ENCODE measurements at regions not wholly inside any gene's neighbourhood (a gene's known extent, or its start where the extent isn't known, plus 50 kb on each side); places are given as distances from the start of the nearest gene placed in this dataset.

GRCh38 chr10:91711885-91712680 lies 79.2 kb upstream of the PPP1R3C start:
- no peak overlapping the region; the same call in 1 of the 2 replicates for H3K4me3 ChIP-seq (ENCODE audit: low read depth, low read length)
- POLR2A ChIA-PET, result no interaction called here

GRCh38 chr10:91709394-91709798 lies 76.5 kb upstream of the PPP1R3C start:
- DNase-seq (ENCODE audit: low read depth, low spot score), result no peak
- ChIA-PET POLR2A (no interaction called here), CTCF (interaction anchor here (1.1 to 1.6 kb wide), 2 partner anchors 157 to 319 kb away, joined by 3 to 5 read pairs; no protein-coding TSS in a partner anchor)
- Histone ChIP-seq H3K9me3 (ENCODE audit: control insufficient read depth, insufficient read depth, low read length) (no peaks in the 10 kb centered on the region), H3K4me3 (ENCODE audit: low read depth, low read length) (no peak overlapping the region), H3K27me3 (ENCODE audit: control insufficient read depth, insufficient read depth, low read length) (no peaks in the 10 kb centered on the region), H3K27ac (ENCODE audit: low read depth, low read length) (no peak overlapping the region)
- TF ChIP-seq CTCF (IDR thresholded peaks at IDR 0.05; ENCODE audit: low read depth, low read length), result no peak

More at GRCh38 chr10:91711885-91712680, 79.2 kb upstream of the PPP1R3C start:
- Histone ChIP-seq H3K27me3 (ENCODE audit: control insufficient read depth, insufficient read depth, low read length) (no peaks in the 10 kb centered on the region), H3K9me3 (ENCODE audit: control insufficient read depth, insufficient read depth, low read length) (no peaks in the 10 kb centered on the region), H3K27ac (ENCODE audit: low read depth, low read length) (no peak overlapping the region)
- no peak for TF ChIP-seq CTCF (IDR thresholded peaks at IDR 0.05; ENCODE audit: low read depth, low read length)
- CTCF ChIA-PET, result interaction anchor here (1.1 kb wide), 1 partner anchor 17 kb away, joined by 3 read pairs; no protein-coding TSS in a partner anchor
- no peak for DNase-seq (ENCODE audit: low read depth, low spot score)

GRCh38 chr10:91708174-91708861 lies 75.4 kb upstream of the PPP1R3C start:
- no peak overlapping the region for H3K4me3 ChIP-seq (ENCODE audit: low read depth, low read length)
- H3K9me3 ChIP-seq (ENCODE audit: control insufficient read depth, insufficient read depth, low read length), result no peaks in the 10 kb centered on the region
- no peak for DNase-seq (ENCODE audit: low read depth, low spot score)
- TF ChIP-seq CTCF (IDR thresholded peaks at IDR 0.05; ENCODE audit: low read depth, low read length), result no peak
- no peaks in the 10 kb centered on the region for H3K27me3 ChIP-seq (ENCODE audit: control insufficient read depth, insufficient read depth, low read length)
- H3K27ac ChIP-seq (ENCODE audit: low read depth, low read length), result no peak overlapping the region
- ChIA-PET POLR2A (no interaction called here), CTCF (interaction anchor here (1.6 to 1.7 kb wide), 2 partner anchors 72 to 318 kb away, joined by 5 to 6 read pairs; no protein-coding TSS in a partner anchor)

- TF ChIP-seq CTCF (IDR thresholded peaks at IDR 0.05; ENCODE audit: low read depth, low read length), result no peak
- no peak for DNase-seq (ENCODE audit: low read depth, low spot score)
- Histone ChIP-seq H3K27ac (ENCODE audit: low read depth, low read length) (no peak overlapping the region), H3K9me3 (ENCODE audit: control insufficient read depth, insufficient read depth, low read length) (no peaks in the 10 kb centered on the region), H3K27me3 (ENCODE audit: control insufficient read depth, insufficient read depth, low read length) (no peaks in the 10 kb centered on the region), H3K4me3 (ENCODE audit: low read depth, low read length) (no peak overlapping the region)
- ChIA-PET POLR2A (no interaction called here), CTCF (interaction anchor here (1.7 kb wide), 1 partner anchor 71 kb away, joined by 6 read pairs; no protein-coding TSS in a partner anchor)
Observed at GRCh38 chr10:91707236-91707635, 74.4 kb upstream of the PPP1R3C start.

All from AG04450 (cell line).